ENCODE measurements at regions not wholly inside any gene's neighbourhood (a gene's known extent, or its start where the extent isn't known, plus 50 kb on each side); places are given as distances from the start of the nearest gene placed in this dataset.
"Not testable (repeated sequence)": the region's sequence is repeated elsewhere in the genome, so short reads cannot be mapped to it uniquely, and the experiment has no call there.

DNA sequence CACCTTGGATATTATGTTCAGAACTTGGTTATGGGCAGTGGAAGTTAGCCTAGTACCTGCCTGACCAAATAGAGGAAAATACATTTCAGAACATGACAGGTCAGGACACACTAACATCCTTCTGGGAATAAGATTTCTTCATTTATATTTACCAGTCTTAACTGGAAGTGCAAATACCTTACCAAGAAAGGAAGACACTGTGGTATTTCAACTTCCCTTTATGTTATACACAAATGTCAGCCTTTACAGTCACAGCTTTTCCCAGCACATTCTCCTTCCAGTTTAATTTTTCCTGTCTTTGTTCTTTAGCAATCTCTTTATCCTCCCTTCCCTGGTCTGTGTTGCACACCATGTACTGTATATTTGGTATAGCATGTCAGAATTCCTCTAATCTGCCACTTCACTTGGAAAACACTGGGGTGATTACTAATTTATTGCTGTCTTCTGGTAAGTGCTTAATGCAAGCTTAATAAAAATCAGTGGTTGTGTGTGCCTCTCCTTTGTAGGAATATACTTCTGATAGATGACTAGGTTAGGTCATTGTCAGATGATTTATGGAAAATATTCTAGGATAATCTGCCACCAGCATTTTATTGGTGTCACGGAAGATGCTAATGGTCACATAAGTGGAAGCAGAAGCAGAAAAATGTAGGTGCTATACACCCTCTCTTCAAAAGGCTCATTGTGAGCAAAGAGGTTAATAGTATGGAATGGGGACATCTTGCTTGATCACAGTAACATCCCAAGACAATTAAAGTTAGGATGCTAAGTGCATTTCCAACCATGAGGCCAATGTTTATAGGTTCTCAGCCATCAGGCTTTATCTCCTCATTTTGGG is 124.3 kb upstream of the STARD13 start:
- no peak for DNase-seq
- Mint-ChIP-seq H3K4me1 (no peaks in the 10 kb centered on the region), H3K27ac (no peak overlapping the region), H3K4me3 (no peak overlapping the region), H3K36me3 (ENCODE audit: low read depth) (peaks cover 2% of the 10 kb centered on the region), H3K27me3 (peaks cover 44% of the 10 kb centered on the region)
- no peak for ATAC-seq
- no peaks in the 10 kb centered on the region for H3K9me3 ChIP-seq (ENCODE audit: control insufficient read depth, low read length, poor library complexity, severe bottlenecking)

DNA sequence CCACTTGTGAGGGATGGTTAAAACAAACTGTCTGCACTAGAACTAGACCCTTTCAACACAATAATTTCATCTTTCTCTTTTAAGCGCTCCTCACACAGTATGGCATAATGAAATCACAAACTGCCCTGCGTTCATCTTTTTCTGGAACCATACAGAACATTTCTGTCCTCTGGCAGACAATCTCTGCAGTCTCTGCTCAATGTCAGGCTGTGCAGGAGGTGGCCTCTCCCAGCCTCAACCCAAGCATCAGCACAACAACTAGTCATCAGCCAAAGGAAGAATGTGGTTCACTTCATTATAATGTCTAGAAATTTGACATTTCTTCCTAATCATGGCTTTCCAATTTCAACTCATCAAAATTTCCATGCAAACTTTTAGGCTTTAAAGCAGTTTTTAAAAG is 125.1 kb upstream of the STARD13 start:
- no peak overlapping the region for H3K27ac Mint-ChIP-seq
- DNase-seq (no peak), ATAC-seq (no peak)
- no peaks in the 10 kb centered on the region for H3K9me3 ChIP-seq (ENCODE audit: control insufficient read depth, low read length, poor library complexity, severe bottlenecking)
- no peak overlapping the region for H3K4me3 Mint-ChIP-seq
- peaks cover 2% of the 10 kb centered on the region for H3K36me3 Mint-ChIP-seq (ENCODE audit: low read depth)
- peaks cover 44% of the 10 kb centered on the region for H3K27me3 Mint-ChIP-seq
- H3K4me1 Mint-ChIP-seq: no peaks in the 10 kb centered on the region

DNA sequence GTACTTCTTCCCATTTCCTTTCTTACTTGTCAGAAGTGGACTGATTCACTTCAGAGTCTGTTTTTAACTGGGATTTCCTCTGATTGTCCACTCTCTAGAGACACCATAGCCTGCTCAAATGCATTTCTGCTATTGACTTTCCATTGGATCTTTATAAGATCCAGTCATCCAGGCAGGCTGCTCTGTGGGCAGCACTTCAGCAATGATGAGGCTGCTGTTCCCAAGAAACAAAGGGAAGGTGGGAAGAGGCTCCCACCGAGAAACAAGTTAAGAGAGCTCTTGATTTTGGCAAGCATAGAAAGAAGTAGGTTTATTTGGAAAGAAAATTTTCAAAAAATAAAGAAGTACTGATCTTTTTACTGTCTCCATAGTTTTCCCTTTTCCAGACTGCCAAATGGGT is 125.8 kb upstream of the STARD13 start:
- Mint-ChIP-seq H3K27ac (no peak overlapping the region), H3K4me3 (no peak overlapping the region), H3K36me3 (ENCODE audit: low read depth) (peaks cover 2% of the 10 kb centered on the region), H3K27me3 (peaks cover 44% of the 10 kb centered on the region), H3K4me1 (no peaks in the 10 kb centered on the region)
- ATAC-seq: no peak
- H3K9me3 ChIP-seq (ENCODE audit: control insufficient read depth, low read length, poor library complexity, severe bottlenecking): no peaks in the 10 kb centered on the region
- no peak for DNase-seq

DNA sequence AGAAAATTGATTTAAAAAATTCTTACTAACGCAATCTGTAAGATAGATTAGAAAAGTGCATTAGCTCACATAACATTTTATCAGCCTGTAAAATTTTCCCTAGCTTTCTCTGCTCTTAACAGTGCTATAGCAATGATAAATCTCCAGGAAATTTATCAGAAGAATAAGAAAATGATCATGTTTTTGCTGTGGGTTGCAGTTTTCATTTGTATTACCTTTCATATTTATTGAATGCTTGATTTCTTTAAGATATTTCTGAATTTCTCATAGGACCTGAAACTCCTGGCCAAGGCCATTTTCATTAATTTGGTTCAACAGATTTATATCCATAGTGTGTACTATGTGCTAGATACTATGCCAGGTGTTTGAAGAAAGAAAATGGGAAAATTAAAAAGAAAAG is 130.3 kb upstream of the STARD13 start:
- no peak overlapping the region for H3K4me3 Mint-ChIP-seq
- H3K9me3 ChIP-seq (ENCODE audit: control insufficient read depth, low read length, poor library complexity, severe bottlenecking): no peaks in the 10 kb centered on the region
- H3K27ac Mint-ChIP-seq: no peak overlapping the region
- DNase-seq (no peak), ATAC-seq (no peak)
- no peaks in the 10 kb centered on the region for H3K36me3 Mint-ChIP-seq (ENCODE audit: low read depth)
- peaks cover 14% of the 10 kb centered on the region for H3K27me3 Mint-ChIP-seq
- H3K4me1 Mint-ChIP-seq: no peaks in the 10 kb centered on the region

DNA sequence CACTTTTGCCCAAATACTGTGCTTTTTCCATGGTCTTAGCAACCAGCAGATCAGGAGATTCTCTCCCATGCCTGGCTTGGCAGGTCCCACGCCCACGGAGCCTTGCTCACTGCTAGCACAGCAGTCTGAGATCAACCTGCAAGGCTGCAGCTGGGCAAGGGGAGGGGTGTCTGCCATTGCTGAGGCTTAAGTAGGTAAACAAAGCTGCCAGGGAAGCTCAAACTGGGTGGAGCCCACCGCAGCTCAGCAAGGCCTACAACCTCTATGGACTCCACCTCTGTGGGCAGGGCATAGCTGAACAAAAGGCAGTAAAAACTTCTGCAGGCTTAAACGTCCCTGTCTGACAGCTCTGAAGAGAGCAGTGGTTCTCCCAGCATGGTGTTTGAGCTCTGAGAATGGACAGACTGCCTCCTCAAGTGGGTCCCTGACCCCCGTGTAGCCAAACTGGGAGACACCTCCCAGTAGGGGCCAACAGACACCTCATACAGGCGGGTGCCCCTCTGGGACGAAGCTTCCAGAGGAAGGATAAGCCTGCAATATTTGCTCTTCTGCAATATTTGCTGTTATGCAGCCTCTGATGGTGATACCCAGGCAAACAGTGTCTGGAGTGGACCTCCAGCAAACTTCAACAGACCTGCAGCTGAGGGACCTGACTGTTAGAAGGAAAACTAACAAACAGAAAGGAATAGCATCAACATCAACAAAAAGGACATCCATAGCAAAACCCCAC is 132.8 kb upstream of the STARD13 start:
- not testable (repeated sequence) for H3K4me3 Mint-ChIP-seq; H3K9me3 ChIP-seq (ENCODE audit: control insufficient read depth, low read length, poor library complexity, severe bottlenecking); H3K27ac Mint-ChIP-seq; DNase-seq; ATAC-seq; H3K27me3 Mint-ChIP-seq; H3K4me1 Mint-ChIP-seq; H3K36me3 Mint-ChIP-seq (ENCODE audit: low read depth)

DNA sequence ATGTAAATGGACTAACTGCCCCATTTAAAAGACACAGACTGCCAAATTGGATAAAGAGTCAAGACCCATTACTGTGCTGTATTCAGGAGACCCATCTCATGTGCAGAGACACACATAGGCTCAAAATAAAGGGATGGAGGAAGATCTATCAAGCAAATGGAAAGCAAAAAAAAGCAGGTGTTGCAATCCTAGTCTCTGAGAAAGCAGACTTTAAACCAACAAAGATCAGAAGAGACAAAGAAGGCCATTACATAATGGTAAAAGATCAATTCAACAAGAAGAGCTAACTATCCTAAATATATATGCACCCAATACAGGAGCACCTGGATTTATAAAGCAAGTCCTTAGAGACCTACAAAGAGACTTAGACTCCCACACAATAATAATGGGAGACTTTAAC is 134.6 kb upstream of the STARD13 start:
- not testable (repeated sequence) for H3K9me3 ChIP-seq (ENCODE audit: control insufficient read depth, low read length, poor library complexity, severe bottlenecking); H3K4me1 Mint-ChIP-seq; H3K36me3 Mint-ChIP-seq (ENCODE audit: low read depth); H3K27me3 Mint-ChIP-seq; H3K4me3 Mint-ChIP-seq; H3K27ac Mint-ChIP-seq; ATAC-seq; DNase-seq

DNA sequence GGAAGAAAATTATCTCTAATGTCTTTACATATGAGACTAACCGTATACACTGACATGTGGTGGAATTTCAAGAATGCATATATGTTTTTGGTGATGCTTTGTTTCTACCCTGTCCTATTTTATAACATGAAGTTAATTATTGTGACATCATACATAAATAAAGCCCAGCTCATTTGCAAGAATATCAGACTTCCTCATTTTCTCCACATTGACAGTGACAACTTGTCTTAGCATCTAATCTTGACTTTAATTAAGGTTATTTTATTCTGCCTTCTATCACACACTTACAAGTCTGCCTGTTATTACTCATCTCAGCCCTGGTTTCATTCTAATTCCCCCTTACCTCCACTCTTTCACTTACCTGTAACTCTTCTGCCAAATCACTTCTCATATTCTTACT is 140.6 kb upstream of the STARD13 start:
- DNase-seq: no peak
- Mint-ChIP-seq H3K4me3 (no peak overlapping the region), H3K4me1 (no peaks in the 10 kb centered on the region), H3K27ac (no peak overlapping the region), H3K27me3 (peaks cover 4% of the 10 kb centered on the region), H3K36me3 (ENCODE audit: low read depth) (no peaks in the 10 kb centered on the region)
- H3K9me3 ChIP-seq (ENCODE audit: control insufficient read depth, low read length, poor library complexity, severe bottlenecking): no peaks in the 10 kb centered on the region
- no peak for ATAC-seq

DNA sequence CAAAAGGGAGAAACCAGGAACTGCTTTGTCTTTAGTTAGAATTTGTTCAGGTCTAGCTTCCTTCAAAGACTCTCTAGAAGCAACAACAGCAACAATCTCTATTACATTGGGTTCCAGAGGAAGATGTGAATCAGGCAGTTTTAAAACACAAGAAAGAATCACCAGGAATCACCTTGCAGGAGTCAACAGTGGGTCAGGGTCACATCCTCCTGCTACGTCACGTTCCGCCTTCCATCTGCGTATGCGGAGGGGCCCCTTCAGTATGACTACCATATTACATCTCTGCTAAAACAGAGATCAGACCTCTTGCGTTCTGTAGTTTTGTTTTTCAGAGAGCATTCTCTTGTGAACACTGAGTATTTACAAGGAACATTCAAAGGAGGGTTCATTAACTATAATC is 147.8 kb upstream of the STARD13 start:
- Mint-ChIP-seq H3K36me3 (ENCODE audit: low read depth) (no peaks in the 10 kb centered on the region), H3K27ac (no peak overlapping the region), H3K4me3 (no peak overlapping the region), H3K4me1 (no peaks in the 10 kb centered on the region), H3K27me3 (peaks cover 5% of the 10 kb centered on the region)
- DNase-seq (no peak), ATAC-seq (no peak)
- no peaks in the 10 kb centered on the region for H3K9me3 ChIP-seq (ENCODE audit: control insufficient read depth, low read length, poor library complexity, severe bottlenecking)

DNA sequence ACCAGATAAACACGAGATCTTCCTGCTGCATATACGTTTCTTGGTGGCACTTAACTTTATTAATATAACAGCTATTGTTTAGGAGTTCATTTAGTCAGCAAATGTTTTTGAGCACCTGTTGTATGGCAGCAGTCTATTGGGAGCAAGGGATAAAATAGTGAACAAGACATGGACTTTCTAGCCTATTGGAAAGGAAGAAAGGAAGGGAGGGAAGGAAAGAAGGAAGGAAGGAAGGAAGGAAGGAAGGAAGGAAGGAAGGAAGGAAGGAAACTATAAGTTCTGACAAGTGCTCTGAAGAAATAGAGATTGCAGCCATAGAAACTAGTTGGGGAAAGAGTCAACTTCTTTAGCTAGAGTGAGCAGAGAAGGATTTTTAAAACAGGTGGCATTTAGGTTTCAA is 149.1 kb upstream of the STARD13 start:
- Mint-ChIP-seq H3K27ac (no peak overlapping the region), H3K36me3 (ENCODE audit: low read depth) (no peaks in the 10 kb centered on the region), H3K27me3 (peaks cover 5% of the 10 kb centered on the region), H3K4me1 (no peaks in the 10 kb centered on the region), H3K4me3 (no peak overlapping the region)
- ATAC-seq (no peak), DNase-seq (no peak)
- no peaks in the 10 kb centered on the region for H3K9me3 ChIP-seq (ENCODE audit: control insufficient read depth, low read length, poor library complexity, severe bottlenecking)

DNA sequence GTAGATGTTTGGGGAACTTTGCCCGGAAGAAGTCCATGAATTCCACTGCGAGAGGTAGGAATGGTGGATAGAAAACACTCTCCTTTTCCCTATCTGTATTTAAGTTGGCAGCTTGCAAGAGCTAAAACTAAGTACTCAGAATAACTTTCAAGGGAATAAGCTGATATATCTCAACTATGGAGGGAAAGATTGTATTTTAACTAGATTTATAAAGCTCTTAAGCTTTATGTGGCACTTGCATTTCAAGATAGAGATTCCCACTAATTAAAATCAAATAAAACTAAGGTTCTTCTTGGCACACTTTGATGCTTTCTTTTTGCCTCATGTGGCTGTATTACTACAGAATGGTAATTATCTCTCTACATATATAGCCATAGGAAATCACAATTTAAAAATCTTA is 149.7 kb upstream of the STARD13 start:
- DNase-seq (no peak), ATAC-seq (no peak)
- Mint-ChIP-seq H3K27me3 (peaks cover 5% of the 10 kb centered on the region), H3K36me3 (ENCODE audit: low read depth) (no peaks in the 10 kb centered on the region), H3K4me1 (no peaks in the 10 kb centered on the region), H3K27ac (no peak overlapping the region), H3K4me3 (no peak overlapping the region)
- H3K9me3 ChIP-seq (ENCODE audit: control insufficient read depth, low read length, poor library complexity, severe bottlenecking): no peaks in the 10 kb centered on the region

DNA sequence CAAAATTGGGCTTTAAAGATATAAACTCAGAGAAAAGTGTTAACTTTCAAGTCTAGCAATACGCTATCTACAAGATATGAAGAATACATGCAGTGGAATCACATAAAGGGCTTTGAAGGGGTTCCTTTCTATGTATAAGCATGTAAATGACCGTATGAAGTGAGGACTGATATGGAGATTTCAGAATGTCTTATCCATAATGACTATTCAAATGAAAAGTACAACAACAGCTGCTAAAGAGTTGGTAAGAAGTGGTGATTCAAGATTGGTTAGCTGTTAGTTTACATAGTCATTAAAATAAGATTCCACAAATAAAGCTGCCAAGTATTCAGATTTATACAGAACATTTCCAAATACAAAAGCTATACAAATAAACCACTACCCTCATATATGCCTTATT is 153.4 kb upstream of the STARD13 start:
- peaks cover 3% of the 10 kb centered on the region for H3K4me1 Mint-ChIP-seq
- no peak overlapping the region for H3K27ac Mint-ChIP-seq
- no peak overlapping the region for H3K4me3 Mint-ChIP-seq
- H3K36me3 Mint-ChIP-seq (ENCODE audit: low read depth): peaks cover 3% of the 10 kb centered on the region
- H3K27me3 Mint-ChIP-seq: peaks cover 14% of the 10 kb centered on the region
- no peak for ATAC-seq
- H3K9me3 ChIP-seq (ENCODE audit: control insufficient read depth, low read length, poor library complexity, severe bottlenecking): no peaks in the 10 kb centered on the region
- no peak for DNase-seq

DNA sequence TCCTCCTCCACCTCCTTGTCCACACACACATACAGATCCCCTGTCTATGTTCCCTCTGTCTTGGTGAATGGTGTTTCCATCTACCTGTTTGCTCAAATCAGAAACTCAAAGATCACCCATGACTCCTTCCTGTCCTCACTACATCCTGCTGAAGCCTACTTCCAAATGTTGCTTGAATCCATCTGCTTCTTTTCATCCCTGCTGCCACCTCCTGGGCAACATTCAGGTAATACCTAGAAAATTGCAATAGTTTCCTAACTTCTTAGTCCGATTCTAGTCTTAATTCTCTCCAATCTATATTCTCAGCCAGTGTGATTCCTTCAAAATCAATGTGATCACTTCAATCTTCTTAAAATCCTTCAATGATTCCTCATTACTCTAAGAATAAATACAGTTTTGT is 155.5 kb upstream of the STARD13 start:
- DNase-seq: no peak
- H3K27me3 Mint-ChIP-seq: peaks cover 14% of the 10 kb centered on the region

DNA sequence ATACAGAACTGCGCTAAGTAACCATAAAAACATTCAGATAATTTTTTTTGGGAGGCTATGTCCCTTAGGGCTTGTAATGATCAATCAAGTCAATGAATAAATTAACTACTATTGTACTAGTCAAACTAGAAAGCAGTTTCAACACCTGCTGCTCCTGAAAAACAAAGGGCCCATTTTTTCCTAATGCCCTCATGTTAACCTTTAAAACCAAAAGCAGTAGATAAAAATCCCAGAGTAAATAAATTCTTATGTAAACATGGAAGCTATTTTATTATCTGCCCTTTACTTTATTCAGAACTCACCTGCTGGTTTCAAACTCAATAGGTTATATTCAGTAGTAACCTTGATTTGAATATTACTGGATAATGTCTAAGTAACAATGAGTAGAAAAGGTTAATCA is 159.5 kb upstream of the STARD13 start:
- H3K27ac Mint-ChIP-seq: no peak overlapping the region
- H3K36me3 Mint-ChIP-seq (ENCODE audit: low read depth): peaks cover 3% of the 10 kb centered on the region
- DNase-seq: no peak
- H3K9me3 ChIP-seq (ENCODE audit: control insufficient read depth, low read length, poor library complexity, severe bottlenecking): no peaks in the 10 kb centered on the region
- no peak for ATAC-seq
- peaks cover 8% of the 10 kb centered on the region for H3K27me3 Mint-ChIP-seq
- peaks cover 3% of the 10 kb centered on the region for H3K4me1 Mint-ChIP-seq
- H3K4me3 Mint-ChIP-seq: no peak overlapping the region

More for the DNA sequence above, 155.5 kb upstream of the STARD13 start:
- no peak for ATAC-seq
- Mint-ChIP-seq H3K4me3 (no peak overlapping the region), H3K36me3 (ENCODE audit: low read depth) (peaks cover 3% of the 10 kb centered on the region), H3K4me1 (peaks cover 3% of the 10 kb centered on the region), H3K27ac (no peak overlapping the region)
- H3K9me3 ChIP-seq (ENCODE audit: control insufficient read depth, low read length, poor library complexity, severe bottlenecking): no peaks in the 10 kb centered on the region

DNA sequence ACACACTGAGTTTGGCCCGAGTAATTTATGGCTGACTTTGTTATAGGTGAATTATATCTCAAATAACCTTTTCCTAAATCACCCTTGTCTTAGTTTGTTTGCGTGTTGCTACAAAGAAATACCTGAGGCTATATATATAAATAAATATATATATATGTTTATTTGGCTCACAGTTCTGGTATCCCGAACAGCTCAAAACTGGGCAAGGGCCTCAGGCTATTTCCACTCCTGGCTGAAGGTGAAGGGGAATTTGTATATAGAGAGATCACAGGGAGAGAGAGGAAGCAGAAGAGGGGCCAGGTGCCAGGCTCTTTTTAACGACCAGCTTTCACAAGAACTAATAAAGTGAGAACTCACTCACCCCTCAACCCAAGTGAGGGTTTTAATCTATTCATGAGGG is 159.9 kb upstream of the STARD13 start:
- DNase-seq (no peak), ATAC-seq (no peak)
- no peaks in the 10 kb centered on the region for H3K9me3 ChIP-seq (ENCODE audit: control insufficient read depth, low read length, poor library complexity, severe bottlenecking)
- Mint-ChIP-seq H3K4me3 (no peak overlapping the region), H3K27ac (no peak overlapping the region), H3K4me1 (peaks cover under 1% of the 10 kb centered on the region), H3K36me3 (ENCODE audit: low read depth) (peaks cover under 1% of the 10 kb centered on the region), H3K27me3 (peaks cover 8% of the 10 kb centered on the region)

Measured in T-helper 17 cell (primary cell).